SK-N-MC (cell line): ENCODE measurements at regions not wholly inside any gene's neighbourhood (a gene's known extent, or its start where the extent isn't known, plus 50 kb on each side); places are given as distances from the start of the nearest gene placed in this dataset.

Experiments used
- EZH2 ChIP-seq: fragments of 200-600 bp; sonication (generic); IDR thresholded peaks from one replicate; pipeline ENCODE4 v1.6.1; 2017; ENCODE audit warnings: antibody characterized with exemption
- POLR2AphosphoS5 ChIP-seq: IDR thresholded peaks from 2 replicates; pipeline ENCODE4 v1.6.1; 2012; ENCODE audit warnings: mild to moderate bottlenecking, low read depth, low read length, borderline replicate concordance

DNA sequence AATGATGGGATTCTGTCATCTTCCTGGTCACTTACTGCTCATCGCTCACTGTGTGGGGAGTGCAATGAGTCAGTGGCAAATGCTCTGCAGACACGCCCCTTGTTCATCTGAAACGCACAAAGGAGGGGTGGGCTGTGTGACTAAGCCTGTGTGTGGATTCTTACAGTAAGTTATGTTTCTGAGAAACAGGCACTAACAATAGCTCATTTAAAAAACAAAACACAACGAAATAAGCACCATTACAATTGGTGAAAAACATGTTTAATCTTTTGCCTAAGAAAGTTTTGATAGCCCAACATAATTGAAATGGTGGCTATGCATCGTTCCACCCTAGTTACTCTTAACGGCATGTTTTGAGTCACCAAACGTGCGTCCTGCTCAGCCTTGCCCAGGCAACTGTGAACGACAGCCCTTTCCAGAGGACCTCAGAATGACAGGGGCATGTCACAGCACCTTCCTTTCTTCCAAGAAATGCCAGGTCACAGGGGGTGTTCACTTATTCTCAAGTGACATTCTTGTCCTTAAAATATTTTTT lies 118.4 kb upstream of the SGK1 start:
- TF ChIP-seq POLR2AphosphoS5 (no peak), EZH2 (no peak)
